HG02884 (cell line): ENCODE measurements at regions not wholly inside any gene's neighbourhood (a gene's known extent, or its start where the extent isn't known, plus 50 kb on each side); places are given as distances from the start of the nearest gene placed in this dataset.

Source experiments
- ATAC-seq: cut with Tn5 transposase; IDR thresholded peaks from one replicate; pipeline ENCODE4 v1.9.1; 2021; ENCODE audit warnings: mild to moderate bottlenecking, moderate library complexity; ENCODE audit not compliant: unreplicated experiment

GRCh38 chr7:54632696-54633095 lies 90.5 kb downstream of the VSTM2A start:
- ATAC-seq = no peak

DNA sequence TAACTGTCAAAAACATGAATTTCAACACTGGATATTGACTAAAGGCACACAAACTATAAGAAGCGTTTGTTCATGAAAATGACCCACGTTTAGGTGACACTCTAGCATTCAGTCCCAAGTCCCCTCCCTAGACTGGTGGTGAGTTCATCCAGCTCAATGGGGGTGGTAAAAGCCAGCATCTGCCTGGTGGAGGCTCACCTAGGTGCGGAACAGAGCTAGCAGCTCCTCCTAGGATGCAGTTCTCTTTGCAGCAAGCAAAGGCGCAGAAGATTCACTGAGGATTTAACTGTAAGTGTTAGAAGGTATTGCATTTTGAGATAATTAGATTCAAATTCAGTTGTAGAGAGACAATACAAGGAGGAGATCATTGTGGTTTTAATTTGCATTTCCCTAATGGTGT lies 87.6 kb downstream of the VSTM2A start:
- no peak for ATAC-seq

DNA sequence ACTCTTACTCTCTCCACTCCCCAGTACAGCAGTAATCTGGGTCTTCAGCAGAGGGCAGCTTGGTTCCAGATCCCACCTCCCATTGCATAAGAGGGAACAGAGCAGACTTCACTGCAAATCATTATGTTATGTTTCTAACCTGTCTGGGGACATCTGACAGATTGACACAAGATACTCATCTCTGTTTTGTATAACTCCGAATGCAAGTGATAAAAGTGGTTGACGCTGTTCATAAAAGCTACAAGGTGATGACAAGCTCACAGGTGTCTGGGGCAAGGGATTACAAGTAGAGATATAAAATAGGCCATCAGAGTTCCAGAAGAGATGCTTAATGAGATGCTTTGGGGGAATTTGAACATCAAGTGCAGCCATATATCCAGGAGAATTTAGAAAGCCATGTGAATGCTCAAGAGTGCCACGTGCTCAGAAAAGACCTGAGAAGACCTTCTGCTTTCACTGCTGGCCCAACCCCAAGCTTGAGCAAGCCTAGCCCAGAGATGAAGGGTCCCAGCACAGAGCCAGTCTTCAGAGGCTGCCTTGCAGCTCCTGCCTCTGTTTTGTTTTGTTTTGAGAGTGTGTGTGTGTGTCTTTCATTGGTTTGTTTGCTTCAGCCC lies 80.6 kb downstream of the VSTM2A start:
- no peak for ATAC-seq
